ENCODE measurements at regions not wholly inside any gene's neighbourhood (a gene's known extent, or its start where the extent isn't known, plus 50 kb on each side); places are given as distances from the start of the nearest gene placed in this dataset.

DNA sequence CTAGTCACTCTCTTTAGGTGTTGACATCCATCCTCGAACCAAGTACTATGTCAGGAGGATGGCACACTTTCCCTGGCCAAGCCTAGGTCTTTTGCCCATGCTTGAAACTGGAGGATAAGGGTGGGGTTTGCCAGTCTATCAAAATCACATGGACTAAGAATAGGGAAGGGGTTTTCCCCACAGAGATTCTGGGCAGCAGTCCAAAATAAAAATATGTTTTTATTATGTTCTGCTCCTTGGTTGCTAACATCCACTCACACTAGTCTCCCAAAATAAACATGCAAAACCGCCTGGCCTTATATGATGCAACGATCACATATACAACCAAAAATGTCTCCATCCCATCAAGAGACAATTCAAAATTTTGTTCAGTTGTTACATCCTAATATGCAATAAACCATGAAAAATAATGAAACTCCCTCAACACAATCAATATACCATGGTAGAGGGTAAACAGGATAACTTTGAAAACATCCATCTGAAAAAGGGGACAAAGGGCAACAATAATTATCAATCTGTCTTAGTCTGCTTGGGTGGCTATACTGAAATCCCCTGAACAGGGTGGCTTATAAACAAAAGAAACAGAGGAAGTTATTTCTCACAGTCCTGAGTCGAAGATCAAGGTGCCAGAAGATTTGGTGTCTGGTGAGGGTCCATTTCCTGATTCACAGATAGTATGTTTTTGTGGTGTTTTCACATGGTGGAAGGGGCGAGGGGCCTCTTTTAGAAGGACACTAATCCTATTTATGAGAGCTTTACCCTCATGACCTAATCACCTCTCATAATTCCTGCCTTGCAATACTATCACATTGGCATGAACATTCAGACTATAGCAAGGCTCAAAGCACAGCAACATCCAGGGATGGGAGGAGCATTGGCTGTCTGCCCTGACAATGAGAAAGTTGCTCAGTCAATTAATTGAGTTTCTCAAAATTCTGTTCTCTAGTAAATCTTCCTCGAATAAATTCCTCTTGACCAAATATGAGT, 159.3 kb downstream of the ETV1 start:
- H3K27ac Mint-ChIP-seq: no peak overlapping the region
- H3K27me3 Mint-ChIP-seq: no peaks in the 10 kb centered on the region
- ATAC-seq: no peak
- H3K36me3 Mint-ChIP-seq: no peaks in the 10 kb centered on the region
- H3K4me1 Mint-ChIP-seq: no peaks in the 10 kb centered on the region
- H3K9me3 Mint-ChIP-seq: no peaks in the 10 kb centered on the region
- H3K4me3 Mint-ChIP-seq: no peak overlapping the region

DNA sequence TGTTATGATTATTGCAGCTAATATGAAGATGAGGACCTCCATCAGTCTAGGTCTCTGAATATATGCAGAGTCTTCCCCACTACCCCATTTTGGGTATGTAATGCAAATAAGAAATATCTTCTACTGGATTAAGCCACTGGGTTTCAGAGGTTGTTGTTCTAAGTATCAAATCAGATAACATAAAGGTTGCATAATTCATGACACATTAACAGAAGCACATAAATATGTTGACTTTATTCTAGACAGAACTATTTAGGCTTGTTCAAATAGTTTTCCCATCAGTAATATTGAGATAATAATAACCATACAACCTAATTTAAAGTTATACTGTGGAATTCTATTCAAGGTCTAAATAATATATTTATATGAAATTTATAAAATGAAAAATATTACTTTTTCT, 157.1 kb downstream of the ETV1 start:
- ATAC-seq: no peak
- Mint-ChIP-seq H3K4me3 (no peak overlapping the region), H3K4me1 (no peaks in the 10 kb centered on the region)

DNA sequence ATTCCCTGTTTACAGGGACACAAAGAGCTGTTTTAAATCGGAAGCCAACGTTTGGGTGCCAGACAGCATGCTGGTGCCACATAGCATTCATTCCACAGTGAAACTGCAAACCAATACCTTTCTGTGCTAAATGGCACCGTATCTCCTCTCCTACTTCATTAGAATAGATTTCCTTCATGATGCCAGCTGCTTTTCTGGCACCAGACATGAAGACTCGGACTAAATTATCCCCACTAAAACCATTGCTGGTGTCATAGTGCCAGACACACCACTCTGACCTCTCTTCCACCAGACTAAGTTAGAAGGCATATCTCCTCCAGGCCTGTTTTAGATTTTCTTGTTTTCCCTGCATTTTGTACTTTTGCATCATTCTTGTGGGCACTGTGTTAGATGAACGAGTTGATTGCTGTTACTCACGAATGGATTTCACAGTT, 155.1 kb downstream of the ETV1 start:
- no peaks in the 10 kb centered on the region for H3K9me3 Mint-ChIP-seq
- H3K27me3 Mint-ChIP-seq: no peaks in the 10 kb centered on the region
- no peaks in the 10 kb centered on the region for H3K36me3 Mint-ChIP-seq
- no peak overlapping the region for H3K27ac Mint-ChIP-seq
- ATAC-seq: no peak
- no peak overlapping the region for H3K4me3 Mint-ChIP-seq
- no peaks in the 10 kb centered on the region for H3K4me1 Mint-ChIP-seq

More for the DNA sequence above, 157.1 kb downstream of the ETV1 start:
- Mint-ChIP-seq H3K27me3 (no peaks in the 10 kb centered on the region), H3K9me3 (no peaks in the 10 kb centered on the region), H3K36me3 (no peaks in the 10 kb centered on the region), H3K27ac (no peak overlapping the region)

DNA sequence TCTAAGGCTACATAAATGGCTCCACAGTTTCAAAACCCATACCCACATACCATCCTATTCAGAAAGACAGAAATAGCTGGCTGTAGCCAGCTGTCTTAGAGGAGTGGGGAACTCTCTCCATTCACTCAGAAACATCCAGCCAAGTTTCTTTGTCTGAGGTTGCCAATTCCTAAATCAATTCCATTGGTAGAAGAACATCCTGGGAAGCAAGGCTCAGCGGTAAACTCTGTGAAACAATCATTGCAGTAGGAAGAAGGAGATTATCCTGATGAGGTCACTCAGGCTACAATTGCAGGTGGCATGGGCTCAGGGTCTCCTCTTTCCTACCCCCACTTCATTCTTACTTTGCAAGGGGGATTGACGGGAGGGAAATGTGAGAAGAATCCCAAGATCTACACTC, 154.0 kb downstream of the ETV1 start:
- Mint-ChIP-seq H3K4me3 (no peak overlapping the region), H3K9me3 (no peaks in the 10 kb centered on the region), H3K4me1 (no peaks in the 10 kb centered on the region), H3K27me3 (no peaks in the 10 kb centered on the region), H3K36me3 (no peaks in the 10 kb centered on the region), H3K27ac (no peak overlapping the region)
- ATAC-seq: no peak

DNA sequence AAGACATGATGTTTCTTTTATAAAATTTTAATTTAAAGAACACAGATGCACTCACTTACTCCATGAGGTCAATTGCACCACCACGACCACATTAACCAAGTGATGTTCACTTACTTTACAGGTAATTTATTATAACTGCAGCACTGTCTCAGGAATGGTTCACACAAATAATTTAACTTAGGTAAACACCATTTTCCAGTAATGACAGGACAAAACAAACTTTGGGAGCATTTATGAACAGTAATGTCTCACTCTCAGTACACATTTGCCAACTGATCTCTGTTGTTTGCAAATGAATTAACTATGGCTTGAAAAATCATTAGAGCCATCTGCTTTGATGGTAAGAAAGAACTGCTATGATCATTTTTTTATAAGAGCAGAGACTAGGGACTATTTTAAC, 150.4 kb downstream of the ETV1 start:
- Mint-ChIP-seq H3K27ac (no peak overlapping the region), H3K27me3 (no peaks in the 10 kb centered on the region), H3K36me3 (no peaks in the 10 kb centered on the region), H3K4me3 (no peak overlapping the region), H3K9me3 (no peaks in the 10 kb centered on the region), H3K4me1 (no peaks in the 10 kb centered on the region)
- ATAC-seq: no peak
